Upper lobe of left lung (tissue), 6 donors: ENCODE measurements at regions not wholly inside any gene's neighbourhood (a gene's known extent, or its start where the extent isn't known, plus 50 kb on each side); places are given as distances from the start of the nearest gene placed in this dataset.

ENCODE experiments used
- ATAC-seq, 2 donors: fragments of 200-7000 bp; cut with Tn5 transposase; one replicate each; pipeline ENCODE4 v1.9.1; 2022; ENCODE audit warnings: mild to moderate bottlenecking in 2 of 2, moderate library complexity in 2 of 2; ENCODE audit not compliant: low FRiP score in 2 of 2
- DNase-seq, 2 donors: peaks; one replicate each; pipeline ENCODE4 v3.0.0-alpha.2; 2019 to 2020
- H3K27ac ChIP-seq, 4 donors: fragments of 200-600 bp; sonication (generic); one replicate each; pipeline ENCODE4 v1.5.1; 2016 to 2019
- H3K27me3 ChIP-seq, 4 donors: fragments of 200-600 bp; sonication (generic); one replicate each; pipeline ENCODE4 v1.5.1; 2017 to 2019
- H3K36me3 ChIP-seq, 4 donors: fragments of 200-600 bp; sonication (generic); one replicate each; pipeline ENCODE4 v1.5.1; 2016 to 2019
- H3K4me1 ChIP-seq, 4 donors: fragments of 200-600 bp; sonication (generic); one replicate each; pipeline ENCODE4 v1.5.1; 2018 to 2019
- H3K4me3 ChIP-seq, 4 donors: fragments of 200-600 bp; sonication (generic); one replicate each; pipeline ENCODE4 v1.5.1; 2017 to 2019; ENCODE audit warnings: mild to moderate bottlenecking in 2 of 4, moderate library complexity in 1 of 4
- H3K9me3 ChIP-seq, 4 donors: fragments of 200-600 bp; sonication (generic); one replicate each; pipeline ENCODE4 v1.5.1; 2018 to 2019
- CTCF ChIP-seq, 6 experiments: fragments of 450-650 bp in 4 of 6; fragments of 200-600 bp in 2 of 6; sonication (generic) in 2 of 6; IDR thresholded peaks; one replicate each; pipeline ENCODE4 v1.5.1; 2016 to 2019; ENCODE audit warnings: antibody characterized with exemption in 6 of 6
- EP300 ChIP-seq, 4 donors: sonication (generic); formaldehyde crosslinking; IDR thresholded peaks; one replicate each; pipeline ENCODE4 v1.5.1; 2017; ENCODE audit warnings: antibody characterized with exemption in 4 of 4, control low read depth in 2 of 4
- POLR2A ChIP-seq, 4 donors: fragments of 450-650 bp; IDR thresholded peaks; one replicate each; pipeline ENCODE4 v1.5.1; 2016 to 2017; ENCODE audit warnings: antibody characterized with exemption in 4 of 4, mild to moderate bottlenecking in 2 of 4
- POLR2AphosphoS5 ChIP-seq, 2 donors: sonication (generic); formaldehyde crosslinking; IDR thresholded peaks; one replicate each; pipeline ENCODE4 v1.5.1; 2017; ENCODE audit warnings: antibody characterized with exemption in 2 of 2
- WGBS, 2 donors: methylation state at CpG; one replicate each; pipeline ENCODE4 v1.1.5; 2017 to 2018; 5-methylcytosine and 5-hydroxymethylcytosine counted together
- donor health status: DM: no; HTN: no; CAD: no; lungs with moderate emphysema.
- donor health status: DM: no; HTN: yes; CAD: no; lungs with severe emphysema.

- TF ChIP-seq POLR2A (IDR thresholded peaks at IDR 0.05) (no peak), EP300 (IDR thresholded peaks at IDR 0.05) (no peak), POLR2AphosphoS5 (IDR thresholded peaks at IDR 0.05) (no peak), CTCF (IDR thresholded peaks at IDR 0.05) (no peak)
- WGBS, 2 donors, result 40 to 47% methylated on average over 3 of the region's 3 CpGs
- peaks cover 0 to 12% (median 5%) of the 10 kb centered on the region in 4 donors for H3K4me1 ChIP-seq
- no peaks in the 10 kb centered on the region for H3K36me3 ChIP-seq
- H3K27ac ChIP-seq, result peak overlapping the region in 1 of 4 donors; percentile 14
- ATAC-seq (peak in 1 of 2 donors; percentile 53), DNase-seq (no peak)
- H3K9me3 ChIP-seq, result no peaks in the 10 kb centered on the region
- no peak overlapping the region for H3K4me3 ChIP-seq
- no peaks in the 10 kb centered on the region for H3K27me3 ChIP-seq
Observed at GRCh38 chr3:151556596-151556995, 95.7 kb upstream of the IGSF10 start.

- Histone ChIP-seq H3K27me3 (no peaks in the 10 kb centered on the region), H3K4me1 (peaks cover 0 to 5% (median 0%) of the 10 kb centered on the region in 4 donors), H3K27ac (no peak overlapping the region), H3K4me3 (no peak overlapping the region), H3K36me3 (no peaks in the 10 kb centered on the region), H3K9me3 (no peaks in the 10 kb centered on the region)
- 80 to 81% methylated on average over 2 of the region's 2 CpGs for WGBS, 2 donors
- ATAC-seq (no peak), DNase-seq (no peak)
- TF ChIP-seq POLR2AphosphoS5 (IDR thresholded peaks at IDR 0.05) (no peak), POLR2A (IDR thresholded peaks at IDR 0.05) (no peak), CTCF (IDR thresholded peaks at IDR 0.05) (no peak), EP300 (IDR thresholded peaks at IDR 0.05) (no peak)
Observed at GRCh38 chr3:151555523-151555922, 94.7 kb upstream of the IGSF10 start.

GRCh38 chr3:151553888-151554287, 93.0 kb upstream of the IGSF10 start:
- Histone ChIP-seq H3K36me3 (no peaks in the 10 kb centered on the region), H3K9me3 (no peaks in the 10 kb centered on the region), H3K4me1 (peaks cover 0 to 4% (median 0%) of the 10 kb centered on the region in 4 donors), H3K27ac (no peak overlapping the region), H3K4me3 (no peak overlapping the region), H3K27me3 (no peaks in the 10 kb centered on the region)
- no peak for TF ChIP-seq POLR2A (IDR thresholded peaks at IDR 0.05)
- TF ChIP-seq POLR2AphosphoS5 (IDR thresholded peaks at IDR 0.05), result no peak
- TF ChIP-seq CTCF (IDR thresholded peaks at IDR 0.05), result no peak
- no peak for TF ChIP-seq EP300 (IDR thresholded peaks at IDR 0.05)
- 51 to 62% methylated on average over 3 of the region's 3 CpGs for WGBS, 2 donors
- DNase-seq, result peak in 1 of 2 donors; percentile 60
- peak in 1 of 2 donors; percentile 76 for ATAC-seq

GRCh38 chr3:151552589-151552988, 91.7 kb upstream of the IGSF10 start:
- Histone ChIP-seq H3K27me3 (no peaks in the 10 kb centered on the region), H3K9me3 (no peaks in the 10 kb centered on the region), H3K27ac (no peak overlapping the region), H3K36me3 (no peaks in the 10 kb centered on the region), H3K4me3 (no peak overlapping the region), H3K4me1 (peaks cover 0 to 4% (median 0%) of the 10 kb centered on the region in 4 donors)
- ATAC-seq (no peak), DNase-seq (no peak)
- TF ChIP-seq EP300 (IDR thresholded peaks at IDR 0.05) (no peak), CTCF (IDR thresholded peaks at IDR 0.05) (no peak), POLR2A (IDR thresholded peaks at IDR 0.05) (no peak), POLR2AphosphoS5 (IDR thresholded peaks at IDR 0.05) (no peak)
- WGBS, 2 donors, result 76 to 81% methylated on average over 2 of the region's 2 CpGs

GRCh38 chr3:151550642-151551041, 89.8 kb upstream of the IGSF10 start:
- WGBS, 2 donors, result 82% methylated on average over 5 of the region's 5 CpGs
- H3K36me3 ChIP-seq, result no peaks in the 10 kb centered on the region
- ATAC-seq (no peak), DNase-seq (no peak)
- TF ChIP-seq CTCF (IDR thresholded peaks at IDR 0.05), result no peak
- TF ChIP-seq EP300 (IDR thresholded peaks at IDR 0.05), result no peak
- TF ChIP-seq POLR2A (IDR thresholded peaks at IDR 0.05), result no peak
- no peak for TF ChIP-seq POLR2AphosphoS5 (IDR thresholded peaks at IDR 0.05)
- no peaks in the 10 kb centered on the region for H3K4me1 ChIP-seq
- no peaks in the 10 kb centered on the region for H3K9me3 ChIP-seq
- no peaks in the 10 kb centered on the region for H3K27me3 ChIP-seq
- H3K27ac ChIP-seq, result peak overlapping the region in 2 of 4 donors; percentile 5 to 60
- no peak overlapping the region for H3K4me3 ChIP-seq
